ENCODE measurements at regions not wholly inside any gene's neighbourhood (a gene's known extent, or its start where the extent isn't known, plus 50 kb on each side); places are given as distances from the start of the nearest gene placed in this dataset.

- no peak for TF ChIP-seq GATA3 (IDR thresholded peaks at IDR 0.05; ENCODE audit: low read depth, low read length)
- TF ChIP-seq GATA2 (IDR thresholded peaks at IDR 0.05; ENCODE audit: low read depth, low read length): no peak
Measured at GRCh38 chr18:24600076-24600654, 139.7 kb downstream of the HRH4 start.
